Brain microvascular endothelial cell (primary cell): ENCODE measurements at regions not wholly inside any gene's neighbourhood (a gene's known extent, or its start where the extent isn't known, plus 50 kb on each side); places are given as distances from the start of the nearest gene placed in this dataset.

Experiments
- DNase-seq: peaks from one replicate; pipeline ENCODE4 v3.0.0-alpha.2; 2020
- H3K27ac ChIP-seq: fragments of 250-450 bp; sonication (Bioruptor Pico); 2 replicates; pipeline ENCODE4 v1.5.1; 2020; ENCODE audit warnings: mild to moderate bottlenecking, moderate library complexity
- H3K27me3 ChIP-seq: fragments of 250-450 bp; sonication (Bioruptor Pico); replicated peaks from 2 replicates; pipeline ENCODE4 v1.5.1; 2020; ENCODE audit warnings: mild to moderate bottlenecking
- H3K36me3 ChIP-seq: fragments of 250-450 bp; sonication (Bioruptor Pico); replicated peaks from 2 replicates; pipeline ENCODE4 v1.5.1; 2020; ENCODE audit warnings: mild to moderate bottlenecking
- H3K4me3 ChIP-seq: 2 replicates; pipeline ENCODE4 v1.5.1; 2011; ENCODE audit warnings: low read depth, mild to moderate bottlenecking, control low read depth, low read length, moderate library complexity
- CTCF ChIP-seq: IDR thresholded peaks from 2 replicates; pipeline ENCODE4 v1.5.1; 2011; ENCODE audit warnings: low read depth, mild to moderate bottlenecking, moderate library complexity, low read length, control low read depth, inconsistent platforms; ENCODE audit errors: missing control alignments
- in situ Hi-C: cut with HindIII; loops from 2 replicates; pipeline ENCODE4 v1.10.0; 2017; ENCODE audit warnings: low sequenced_read_pairs, low pct_ligation_motif_present

- Histone ChIP-seq H3K27me3 (no peaks in the 10 kb centered on the region), H3K36me3 (no peaks in the 10 kb centered on the region), H3K27ac (no peak overlapping the region), H3K4me3 (no peak overlapping the region)
- no peak for DNase-seq
- no peak for TF ChIP-seq CTCF
- in situ Hi-C loops = no loop called here
These were observed 217.1 kb downstream of the CSNK2A3 start for GRCh38 chr11:11135820-11136476.

DNA sequence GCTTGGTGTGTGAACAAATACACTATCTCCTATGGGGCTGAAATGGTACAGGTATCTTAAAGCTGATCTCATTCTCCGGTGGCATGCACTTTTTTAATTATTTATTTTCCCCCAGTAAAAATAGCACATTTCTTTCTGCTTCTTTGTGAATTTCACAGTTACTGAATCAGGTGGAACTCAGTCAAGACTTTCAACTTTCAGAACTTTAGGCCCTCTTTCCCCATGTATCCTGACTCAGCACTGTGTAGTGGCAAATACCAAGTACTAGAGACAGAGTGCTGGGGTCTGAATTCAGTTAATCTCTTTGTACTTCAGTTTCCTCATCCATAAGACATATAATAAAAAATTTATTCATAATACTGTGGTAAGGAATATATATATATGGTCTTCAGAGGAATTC is 223.9 kb downstream of the CSNK2A3 start:
- DNase-seq = no peak
- no peak overlapping the region for H3K4me3 ChIP-seq
- H3K27ac ChIP-seq = no peak overlapping the region
- H3K36me3 ChIP-seq = no peaks in the 10 kb centered on the region
- TF ChIP-seq CTCF = no peak
- H3K27me3 ChIP-seq = peaks cover 3% of the 10 kb centered on the region
- in situ Hi-C loops = no loop called here

GRCh38 chr11:11125618-11126017 is 227.4 kb downstream of the CSNK2A3 start:
- Histone ChIP-seq H3K36me3 (no peaks in the 10 kb centered on the region), H3K4me3 (no peak overlapping the region), H3K27me3 (peaks cover 3% of the 10 kb centered on the region), H3K27ac (no peak overlapping the region)
- no peak for DNase-seq
- no peak for TF ChIP-seq CTCF
- in situ Hi-C loops = no loop called here

DNA sequence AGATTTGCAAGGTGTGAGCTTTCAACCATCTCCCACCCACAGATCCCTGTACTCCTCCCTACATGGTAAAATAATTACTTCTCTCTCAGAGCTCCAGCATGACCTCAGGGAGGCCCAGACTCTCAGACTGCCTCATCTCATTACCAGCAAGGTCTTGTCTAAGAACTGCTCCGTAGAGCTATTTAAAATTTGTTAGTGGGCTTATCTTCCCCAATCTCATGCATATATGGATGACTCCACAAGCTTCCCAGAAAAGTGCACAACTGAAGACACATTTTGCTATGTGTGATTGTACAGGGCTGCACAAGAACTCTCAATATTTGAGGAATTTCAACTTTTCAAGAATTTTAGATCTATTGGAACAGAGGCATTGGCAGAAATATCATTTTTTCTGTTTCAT is 230.3 kb downstream of the CSNK2A3 start:
- H3K4me3 ChIP-seq = no peak overlapping the region
- in situ Hi-C loops = no loop called here

DNA sequence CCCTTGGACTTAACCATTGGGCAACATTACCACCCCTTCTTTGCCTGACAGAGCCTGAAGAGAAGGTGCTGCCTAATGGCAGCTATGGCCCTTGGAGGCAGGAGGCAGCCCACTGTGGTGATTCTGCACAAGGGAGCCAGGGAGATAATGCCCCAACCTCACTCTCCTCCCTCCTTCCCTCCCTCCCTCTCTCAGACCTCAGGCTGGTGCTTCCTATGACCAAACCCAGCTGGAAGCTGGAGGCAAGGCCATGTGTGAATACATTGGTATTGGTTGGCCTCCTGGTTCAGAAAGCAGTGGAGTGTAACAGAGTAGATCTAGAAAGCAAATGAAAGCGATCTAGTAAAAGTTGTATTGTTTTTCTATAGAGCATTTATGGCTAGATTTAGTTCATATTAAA is 233.1 kb downstream of the CSNK2A3 start:
- H3K4me3 ChIP-seq = no peak overlapping the region
- H3K27ac ChIP-seq = no peak overlapping the region
- no peak for TF ChIP-seq CTCF
- H3K36me3 ChIP-seq = no peaks in the 10 kb centered on the region
- no peaks in the 10 kb centered on the region for H3K27me3 ChIP-seq
- in situ Hi-C loops = no loop called here
- no peak for DNase-seq

More for the DNA sequence above, 230.3 kb downstream of the CSNK2A3 start:
- Histone ChIP-seq H3K36me3 (no peaks in the 10 kb centered on the region), H3K27me3 (peaks cover 2% of the 10 kb centered on the region), H3K27ac (no peak overlapping the region)
- TF ChIP-seq CTCF = no peak
- no peak for DNase-seq

DNA sequence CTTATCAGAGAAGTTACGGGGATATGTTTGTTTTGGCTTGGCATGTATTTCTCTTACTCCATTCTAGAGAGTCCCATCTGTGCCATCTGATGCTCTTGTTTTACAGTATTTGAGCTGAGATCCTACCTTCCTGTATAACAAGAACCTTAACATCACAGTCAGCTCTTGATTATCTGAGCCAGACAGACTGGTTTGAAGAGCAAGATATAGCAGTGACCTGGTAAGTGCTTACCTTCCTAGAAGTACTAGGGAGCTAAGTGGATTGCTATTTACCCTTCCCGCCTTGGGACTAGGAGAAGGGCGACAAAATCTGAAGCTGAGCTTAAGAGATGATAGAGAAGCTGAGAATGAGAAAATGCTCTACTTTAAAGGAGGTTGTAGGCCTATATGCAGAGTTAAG is 235.3 kb downstream of the CSNK2A3 start:
- Histone ChIP-seq H3K4me3 (no peak overlapping the region), H3K27me3 (no peaks in the 10 kb centered on the region), H3K36me3 (no peaks in the 10 kb centered on the region), H3K27ac (no peak overlapping the region)
- in situ Hi-C loops = no loop called here
- no peak for DNase-seq
- no peak for TF ChIP-seq CTCF
